ENCODE measurements at regions not wholly inside any gene's neighbourhood (a gene's known extent, or its start where the extent isn't known, plus 50 kb on each side); places are given as distances from the start of the nearest gene placed in this dataset.

DNA sequence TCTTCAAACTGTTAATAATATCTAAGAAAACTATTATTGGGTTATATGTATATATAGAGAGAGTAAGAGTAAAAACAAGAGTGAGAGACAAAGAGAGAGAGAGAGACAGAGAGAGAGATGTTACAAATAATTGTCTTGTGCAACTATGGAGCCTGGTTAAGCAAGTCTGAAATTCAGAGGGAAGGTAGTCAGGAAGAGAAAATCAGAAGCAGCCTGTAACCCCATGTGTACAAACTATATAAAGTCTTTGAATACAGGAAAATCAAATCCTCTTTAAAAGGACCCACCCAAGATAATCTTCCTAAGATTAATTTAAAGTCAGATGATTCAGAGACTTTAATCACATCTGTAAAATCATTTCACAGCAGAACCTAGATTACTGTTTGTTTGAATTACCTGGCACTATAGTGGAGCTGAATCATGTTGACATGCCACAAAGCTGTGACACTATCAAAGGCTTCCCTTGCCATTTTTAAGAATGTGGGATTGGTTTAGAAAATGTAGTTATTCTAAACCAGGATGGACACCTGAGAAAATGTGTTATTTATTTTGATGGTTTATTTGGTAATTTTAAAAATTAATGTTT, 301.7 kb upstream of the FSIP2 start:
- H3K4me3 Mint-ChIP-seq = no peak overlapping the region
- peaks cover 5% of the 10 kb centered on the region for H3K9me3 Mint-ChIP-seq
- no peaks in the 10 kb centered on the region for H3K27me3 Mint-ChIP-seq (ENCODE audit: insufficient read depth)
- H3K36me3 Mint-ChIP-seq (ENCODE audit: low read depth) = no peaks in the 10 kb centered on the region
- intact Hi-C loops (cut with micrococcal nuclease) = no loop called here
- no peak overlapping the region for H3K27ac Mint-ChIP-seq
- no peaks in the 10 kb centered on the region for H3K4me1 Mint-ChIP-seq (ENCODE audit: low read depth)
- DNase-seq (ENCODE audit: low spot score) = no peak

DNA sequence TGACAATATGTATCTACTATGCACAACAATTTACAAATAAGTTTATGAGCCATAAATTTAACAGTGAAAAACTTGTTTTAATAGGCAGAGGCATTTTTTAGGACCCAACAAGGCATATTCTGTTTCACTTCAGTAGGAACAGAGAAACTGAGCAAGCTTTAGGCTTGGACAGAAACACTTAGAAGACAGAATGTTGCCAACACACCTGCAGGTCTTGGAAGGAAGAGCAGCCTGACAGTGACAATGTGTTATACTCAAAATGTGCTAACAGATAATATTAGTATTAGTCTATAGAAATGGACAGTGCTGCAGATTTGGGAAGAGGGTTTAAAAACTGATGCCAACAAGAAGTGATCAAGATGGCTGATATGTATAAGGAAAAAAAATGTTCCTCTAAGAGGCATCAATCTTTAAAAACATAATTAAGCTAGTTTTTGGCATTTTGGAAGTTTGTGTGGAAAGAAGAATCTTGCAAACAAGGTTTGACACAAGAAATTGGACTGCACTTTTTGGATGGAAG, 297.1 kb upstream of the FSIP2 start:
- no peaks in the 10 kb centered on the region for H3K36me3 Mint-ChIP-seq (ENCODE audit: low read depth)
- no peaks in the 10 kb centered on the region for H3K9me3 Mint-ChIP-seq
- H3K4me3 Mint-ChIP-seq = no peak overlapping the region
- DNase-seq (ENCODE audit: low spot score) = no peak
- intact Hi-C loops (cut with micrococcal nuclease) = no loop called here
- no peaks in the 10 kb centered on the region for H3K4me1 Mint-ChIP-seq (ENCODE audit: low read depth)
- no peak overlapping the region for H3K27ac Mint-ChIP-seq
- no peaks in the 10 kb centered on the region for H3K27me3 Mint-ChIP-seq (ENCODE audit: insufficient read depth)

DNA sequence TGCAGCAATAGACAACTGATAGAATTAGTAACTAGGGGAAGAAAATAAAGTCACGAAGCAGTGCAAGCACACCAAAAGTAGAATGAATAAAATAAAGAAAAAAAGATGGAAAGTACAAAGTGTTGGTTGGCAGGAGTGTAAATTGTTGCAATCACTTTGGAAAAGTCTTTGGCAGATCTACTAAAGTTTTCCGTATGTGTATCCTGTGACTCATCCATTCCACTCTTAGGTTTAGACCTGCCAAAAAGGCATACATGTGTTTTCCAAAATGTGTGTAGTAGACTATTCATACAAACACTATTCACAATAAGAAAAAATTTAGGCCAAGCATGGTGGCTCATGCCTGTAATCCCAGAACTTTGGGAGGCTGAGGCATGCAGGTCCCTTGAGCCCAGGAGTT, 282.1 kb upstream of the FSIP2 start:
- no peaks in the 10 kb centered on the region for H3K9me3 Mint-ChIP-seq
- no peak overlapping the region for H3K27ac Mint-ChIP-seq
- intact Hi-C loops (cut with micrococcal nuclease) = no loop called here
- no peaks in the 10 kb centered on the region for H3K36me3 Mint-ChIP-seq (ENCODE audit: low read depth)
- H3K27me3 Mint-ChIP-seq (ENCODE audit: insufficient read depth) = no peaks in the 10 kb centered on the region
- DNase-seq (ENCODE audit: low spot score) = no peak
- no peak overlapping the region for H3K4me3 Mint-ChIP-seq
- H3K4me1 Mint-ChIP-seq (ENCODE audit: low read depth) = no peaks in the 10 kb centered on the region

DNA sequence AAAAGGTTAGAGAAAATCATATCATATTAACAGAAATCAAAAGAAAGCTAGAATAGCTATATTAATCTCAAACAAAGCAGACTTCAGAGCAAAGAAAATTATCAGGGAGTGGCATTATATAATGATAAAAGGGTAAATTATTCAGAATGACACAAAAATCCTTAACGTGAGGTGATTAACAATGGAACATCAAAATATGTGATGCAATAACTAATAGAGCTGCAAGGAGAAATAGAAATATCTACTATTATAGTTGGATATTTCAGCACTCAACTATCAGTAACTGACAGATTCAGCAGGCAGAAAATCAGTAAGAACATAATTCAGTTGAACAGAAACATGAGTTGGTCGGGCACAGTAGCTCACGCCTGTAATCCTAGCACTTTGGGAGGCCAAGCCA, 275.1 kb upstream of the FSIP2 start:
- Mint-ChIP-seq H3K4me1 (ENCODE audit: low read depth) (no peaks in the 10 kb centered on the region), H3K9me3 (no peaks in the 10 kb centered on the region), H3K4me3 (no peak overlapping the region), H3K27me3 (ENCODE audit: insufficient read depth) (no peaks in the 10 kb centered on the region), H3K36me3 (ENCODE audit: low read depth) (no peaks in the 10 kb centered on the region), H3K27ac (no peak overlapping the region)
- intact Hi-C loops (cut with micrococcal nuclease) = no loop called here
- DNase-seq (ENCODE audit: low spot score) = no peak

DNA sequence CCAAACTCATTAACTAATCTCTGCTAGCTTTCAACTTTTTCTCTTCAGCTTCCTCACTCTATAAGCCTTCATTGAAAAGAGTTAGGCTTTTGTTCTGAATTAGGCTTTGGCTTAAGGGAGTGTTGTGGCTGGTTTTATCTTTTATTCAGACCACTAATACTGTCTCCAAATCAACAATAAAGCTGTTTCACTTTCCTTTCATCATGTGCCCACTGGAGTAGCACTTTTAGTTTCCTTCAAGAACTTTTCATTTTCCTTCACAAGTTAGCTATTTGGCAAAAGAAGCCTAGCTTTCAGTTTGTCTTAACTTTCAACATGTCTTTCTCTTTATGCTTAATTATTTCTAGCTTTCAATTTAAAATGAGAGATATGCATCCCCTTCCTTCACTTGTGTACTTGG, 271.7 kb upstream of the FSIP2 start:
- H3K9me3 Mint-ChIP-seq = no peaks in the 10 kb centered on the region
- no peaks in the 10 kb centered on the region for H3K27me3 Mint-ChIP-seq (ENCODE audit: insufficient read depth)
- DNase-seq (ENCODE audit: low spot score) = no peak
- no peak overlapping the region for H3K4me3 Mint-ChIP-seq
- H3K27ac Mint-ChIP-seq = no peak overlapping the region
- intact Hi-C loops (cut with micrococcal nuclease) = no loop called here
- no peaks in the 10 kb centered on the region for H3K4me1 Mint-ChIP-seq (ENCODE audit: low read depth)
- no peaks in the 10 kb centered on the region for H3K36me3 Mint-ChIP-seq (ENCODE audit: low read depth)

DNA sequence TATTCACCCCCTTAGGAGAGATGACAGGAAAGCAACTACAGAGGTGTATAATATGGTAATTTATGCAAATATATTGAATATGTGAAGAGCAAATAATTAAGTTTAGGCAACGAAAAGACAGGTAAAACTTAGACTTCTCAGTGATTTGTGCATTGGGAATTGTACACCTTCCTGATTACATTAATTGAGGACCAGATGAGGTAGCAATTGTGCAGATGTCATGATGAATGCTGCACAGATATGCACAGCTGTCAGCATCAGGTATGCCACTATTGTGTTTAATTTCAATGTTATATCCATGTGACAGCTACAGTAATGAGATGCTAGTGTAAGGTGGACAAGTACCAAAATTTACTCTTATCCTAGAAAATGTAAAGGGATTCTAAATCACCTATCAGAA, 267.2 kb upstream of the FSIP2 start:
- no peak overlapping the region for H3K27ac Mint-ChIP-seq
- H3K9me3 Mint-ChIP-seq = no peaks in the 10 kb centered on the region
- intact Hi-C loops (cut with micrococcal nuclease) = no loop called here
- no peaks in the 10 kb centered on the region for H3K4me1 Mint-ChIP-seq (ENCODE audit: low read depth)
- DNase-seq (ENCODE audit: low spot score) = no peak
- H3K27me3 Mint-ChIP-seq (ENCODE audit: insufficient read depth) = no peaks in the 10 kb centered on the region
- H3K36me3 Mint-ChIP-seq (ENCODE audit: low read depth) = no peaks in the 10 kb centered on the region
- no peak overlapping the region for H3K4me3 Mint-ChIP-seq

DNA sequence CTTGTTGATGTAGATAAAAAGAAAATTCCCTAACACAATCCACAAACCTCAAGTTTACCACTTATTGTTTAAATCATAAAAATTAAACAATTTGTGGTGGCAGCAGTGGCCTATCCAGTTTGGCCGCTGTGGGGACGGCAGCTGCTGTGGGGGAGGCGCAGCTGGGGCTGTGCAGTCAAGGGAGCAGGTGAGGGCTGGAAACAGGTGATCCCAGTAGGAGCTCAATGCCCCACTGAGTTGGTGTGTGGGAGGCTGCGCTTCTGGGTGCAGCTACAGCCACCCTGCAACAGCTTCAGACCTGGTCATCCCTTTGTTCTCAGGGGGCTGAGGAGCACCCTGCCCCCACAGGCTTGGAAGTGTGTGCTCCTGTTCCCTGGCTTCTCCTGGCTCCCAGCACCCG, 266.0 kb upstream of the FSIP2 start:
- DNase-seq (ENCODE audit: low spot score) = no peak
- no peak overlapping the region for H3K4me3 Mint-ChIP-seq
- H3K4me1 Mint-ChIP-seq (ENCODE audit: low read depth) = no peaks in the 10 kb centered on the region
- no peak overlapping the region for H3K27ac Mint-ChIP-seq
- H3K9me3 Mint-ChIP-seq = no peaks in the 10 kb centered on the region
- intact Hi-C loops (cut with micrococcal nuclease) = no loop called here
- no peaks in the 10 kb centered on the region for H3K27me3 Mint-ChIP-seq (ENCODE audit: insufficient read depth)
- H3K36me3 Mint-ChIP-seq (ENCODE audit: low read depth) = no peaks in the 10 kb centered on the region

DNA sequence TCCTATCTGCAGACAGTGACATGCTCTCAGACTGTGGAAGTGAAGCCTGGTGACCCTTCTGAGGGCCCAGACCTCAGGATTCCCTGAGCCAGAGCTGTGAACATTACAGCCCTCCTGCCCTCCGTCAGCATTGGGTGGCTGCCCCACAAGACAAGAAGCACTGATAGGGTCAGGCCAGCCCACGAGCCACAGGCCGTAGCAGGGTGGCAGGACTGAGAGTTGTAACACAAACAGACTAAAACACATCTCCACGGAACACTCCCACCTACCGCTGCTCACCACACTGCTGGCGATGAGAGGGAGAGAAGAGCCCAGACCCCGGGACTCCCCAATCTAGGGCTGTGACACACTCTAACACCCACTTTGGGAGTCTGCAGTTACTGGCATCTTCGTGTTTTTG, 264.8 kb upstream of the FSIP2 start:
- no peaks in the 10 kb centered on the region for H3K27me3 Mint-ChIP-seq (ENCODE audit: insufficient read depth)
- no peaks in the 10 kb centered on the region for H3K36me3 Mint-ChIP-seq (ENCODE audit: low read depth)
- H3K4me1 Mint-ChIP-seq (ENCODE audit: low read depth) = no peaks in the 10 kb centered on the region
- no peak overlapping the region for H3K27ac Mint-ChIP-seq
- no peaks in the 10 kb centered on the region for H3K9me3 Mint-ChIP-seq
- intact Hi-C loops (cut with micrococcal nuclease) = no loop called here
- H3K4me3 Mint-ChIP-seq = no peak overlapping the region
- DNase-seq (ENCODE audit: low spot score) = no peak

DNA sequence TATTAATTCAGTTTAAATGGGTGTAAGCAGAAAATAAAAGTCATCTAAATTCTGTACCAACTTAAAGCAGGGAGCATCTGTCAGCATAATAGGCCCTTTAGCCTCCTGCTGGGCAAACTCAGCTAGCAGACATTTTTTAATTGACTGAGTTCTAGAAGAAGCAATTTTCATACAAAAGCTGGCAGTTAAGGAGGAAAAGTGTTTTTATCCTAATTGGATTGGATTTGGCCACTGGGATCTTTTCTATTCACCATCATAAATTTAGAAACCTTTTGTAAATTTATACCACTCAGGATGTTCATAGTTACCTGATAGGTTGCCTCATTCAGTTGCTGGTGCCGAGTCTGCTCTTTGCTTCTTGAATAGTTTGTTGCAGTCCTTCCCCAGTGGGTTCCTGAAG, 262.7 kb upstream of the FSIP2 start:
- no peak for DNase-seq (ENCODE audit: low spot score)
- Mint-ChIP-seq H3K4me1 (ENCODE audit: low read depth) (no peaks in the 10 kb centered on the region), H3K27ac (no peak overlapping the region), H3K36me3 (ENCODE audit: low read depth) (no peaks in the 10 kb centered on the region), H3K9me3 (no peaks in the 10 kb centered on the region), H3K4me3 (no peak overlapping the region), H3K27me3 (ENCODE audit: insufficient read depth) (no peaks in the 10 kb centered on the region)
- intact Hi-C loops (cut with micrococcal nuclease) = no loop called here

DNA sequence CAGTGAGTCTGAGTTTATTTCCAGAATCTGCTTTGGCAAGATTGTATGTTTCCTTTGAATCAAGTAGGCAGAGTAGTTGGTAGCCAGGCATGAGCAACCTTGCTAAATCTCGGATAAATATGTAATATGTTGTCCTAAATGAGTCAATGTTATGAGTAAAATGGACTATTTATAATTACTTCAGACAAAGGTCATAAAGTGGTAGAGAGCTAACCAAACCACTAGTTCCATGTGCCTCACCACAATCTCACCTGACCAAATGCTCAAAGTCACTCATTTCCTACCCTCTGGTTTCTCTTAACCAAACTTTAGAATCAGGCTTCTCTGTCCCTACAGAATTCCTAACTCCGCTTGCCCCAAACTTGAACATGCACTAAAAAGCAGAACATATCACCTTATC, 261.2 kb upstream of the FSIP2 start:
- H3K27me3 Mint-ChIP-seq (ENCODE audit: insufficient read depth) = no peaks in the 10 kb centered on the region
- H3K9me3 Mint-ChIP-seq = no peaks in the 10 kb centered on the region
- intact Hi-C loops (cut with micrococcal nuclease) = no loop called here
- no peaks in the 10 kb centered on the region for H3K4me1 Mint-ChIP-seq (ENCODE audit: low read depth)
- no peak for DNase-seq (ENCODE audit: low spot score)
- H3K4me3 Mint-ChIP-seq = no peak overlapping the region
- no peaks in the 10 kb centered on the region for H3K36me3 Mint-ChIP-seq (ENCODE audit: low read depth)
- no peak overlapping the region for H3K27ac Mint-ChIP-seq

DNA sequence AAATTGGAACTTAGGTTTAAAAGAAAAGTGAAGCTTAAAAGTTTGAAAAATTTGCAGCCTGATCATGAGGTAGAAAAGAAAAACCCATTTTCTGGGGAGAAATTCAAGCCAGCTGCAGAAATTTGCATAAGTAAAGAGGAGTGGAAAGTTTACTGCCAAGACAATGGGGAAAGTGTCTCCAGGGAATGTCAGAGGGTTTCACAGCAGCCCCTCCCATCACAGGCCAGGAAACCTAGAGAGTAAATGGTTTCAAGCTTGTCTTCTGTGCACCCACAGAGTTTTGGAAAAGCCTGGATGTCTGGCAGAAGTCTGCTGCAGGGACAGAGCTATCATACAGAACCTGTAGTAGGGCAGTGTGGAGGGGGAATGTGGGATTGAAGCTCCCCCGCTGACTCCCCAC, 254.0 kb upstream of the FSIP2 start:
- no peak for DNase-seq (ENCODE audit: low spot score)
- H3K27ac Mint-ChIP-seq = no peak overlapping the region
- H3K9me3 Mint-ChIP-seq = no peaks in the 10 kb centered on the region
- no peak overlapping the region for H3K4me3 Mint-ChIP-seq
- no peaks in the 10 kb centered on the region for H3K27me3 Mint-ChIP-seq (ENCODE audit: insufficient read depth)
- no peaks in the 10 kb centered on the region for H3K4me1 Mint-ChIP-seq (ENCODE audit: low read depth)
- intact Hi-C loops (cut with micrococcal nuclease) = no loop called here
- no peaks in the 10 kb centered on the region for H3K36me3 Mint-ChIP-seq (ENCODE audit: low read depth)

DNA sequence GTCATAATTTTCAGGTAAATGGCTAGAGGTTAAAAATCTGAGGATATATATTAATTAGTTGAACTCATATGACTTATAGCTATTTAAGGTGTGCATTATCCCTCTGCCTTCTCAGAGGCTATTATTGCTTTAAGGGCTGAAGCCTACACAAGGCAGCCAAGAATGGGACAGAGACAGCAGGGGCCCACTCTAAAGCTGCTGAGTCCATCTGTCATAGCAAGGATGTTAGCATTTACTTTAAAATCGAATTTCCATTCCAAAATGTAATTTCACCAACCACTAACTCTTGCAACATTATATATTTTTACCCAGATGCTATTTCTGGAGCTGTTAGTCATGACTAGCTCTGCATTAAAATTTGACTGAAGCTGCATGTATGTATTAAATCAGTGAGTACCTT, 236.3 kb upstream of the FSIP2 start:
- Mint-ChIP-seq H3K27me3 (ENCODE audit: insufficient read depth) (no peaks in the 10 kb centered on the region), H3K4me3 (no peak overlapping the region), H3K27ac (no peak overlapping the region), H3K4me1 (ENCODE audit: low read depth) (no peaks in the 10 kb centered on the region), H3K36me3 (ENCODE audit: low read depth) (no peaks in the 10 kb centered on the region), H3K9me3 (peaks cover 25% of the 10 kb centered on the region)
- no peak for DNase-seq (ENCODE audit: low spot score)
- intact Hi-C loops (cut with micrococcal nuclease) = no loop called here

DNA sequence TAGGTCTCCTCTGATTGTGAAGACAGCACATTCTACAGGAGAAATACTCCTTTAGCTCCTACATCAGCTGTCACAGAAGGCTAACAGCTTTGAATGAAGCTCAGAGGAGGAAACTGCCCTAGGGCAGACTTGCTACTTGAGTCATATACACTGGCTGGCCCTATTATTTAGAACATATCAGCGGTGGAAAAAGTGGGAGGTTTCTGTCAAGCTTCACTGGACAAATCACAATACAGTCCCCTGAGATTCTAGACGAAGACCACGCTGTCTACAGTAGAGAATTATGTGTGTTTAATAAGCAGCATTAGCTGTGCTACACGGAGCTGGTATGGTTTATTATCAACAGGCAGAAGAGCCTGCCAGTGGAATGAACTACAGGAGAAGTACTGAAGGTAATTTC, 230.9 kb upstream of the FSIP2 start:
- H3K4me1 Mint-ChIP-seq (ENCODE audit: low read depth) = no peaks in the 10 kb centered on the region
- peaks cover 39% of the 10 kb centered on the region for H3K9me3 Mint-ChIP-seq
- no peaks in the 10 kb centered on the region for H3K36me3 Mint-ChIP-seq (ENCODE audit: low read depth)
- intact Hi-C loops (cut with micrococcal nuclease) = no loop called here
- no peak for DNase-seq (ENCODE audit: low spot score)
- no peak overlapping the region for H3K27ac Mint-ChIP-seq
- no peak overlapping the region for H3K4me3 Mint-ChIP-seq
- no peaks in the 10 kb centered on the region for H3K27me3 Mint-ChIP-seq (ENCODE audit: insufficient read depth)

DNA sequence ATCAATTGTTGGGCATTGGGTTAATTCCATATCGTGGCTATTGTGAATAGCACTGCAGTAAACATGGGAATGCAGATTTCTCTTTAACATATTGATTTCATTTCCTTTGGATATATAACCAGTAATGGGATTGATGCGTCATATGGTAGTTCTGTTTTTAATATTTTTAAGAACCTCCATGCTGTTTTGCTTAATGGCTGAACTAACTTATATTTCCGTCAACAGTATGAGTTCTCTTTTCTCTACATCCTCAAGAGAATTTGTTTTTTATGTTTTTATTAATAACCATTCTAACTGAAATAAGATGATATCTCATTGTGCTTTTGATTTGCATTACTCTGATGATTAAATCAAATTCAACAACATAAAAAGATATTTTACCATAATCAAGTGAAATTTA, 228.5 kb upstream of the FSIP2 start:
- no peaks in the 10 kb centered on the region for H3K36me3 Mint-ChIP-seq (ENCODE audit: low read depth)
- no peaks in the 10 kb centered on the region for H3K27me3 Mint-ChIP-seq (ENCODE audit: insufficient read depth)
- intact Hi-C loops (cut with micrococcal nuclease) = no loop called here
- no peak overlapping the region for H3K27ac Mint-ChIP-seq
- no peak overlapping the region for H3K4me3 Mint-ChIP-seq
- no peaks in the 10 kb centered on the region for H3K4me1 Mint-ChIP-seq (ENCODE audit: low read depth)
- no peak for DNase-seq (ENCODE audit: low spot score)
- peaks cover 31% of the 10 kb centered on the region for H3K9me3 Mint-ChIP-seq
